ENCODE measurements at regions not wholly inside any gene's neighbourhood (a gene's known extent, or its start where the extent isn't known, plus 50 kb on each side); places are given as distances from the start of the nearest gene placed in this dataset.

DNA sequence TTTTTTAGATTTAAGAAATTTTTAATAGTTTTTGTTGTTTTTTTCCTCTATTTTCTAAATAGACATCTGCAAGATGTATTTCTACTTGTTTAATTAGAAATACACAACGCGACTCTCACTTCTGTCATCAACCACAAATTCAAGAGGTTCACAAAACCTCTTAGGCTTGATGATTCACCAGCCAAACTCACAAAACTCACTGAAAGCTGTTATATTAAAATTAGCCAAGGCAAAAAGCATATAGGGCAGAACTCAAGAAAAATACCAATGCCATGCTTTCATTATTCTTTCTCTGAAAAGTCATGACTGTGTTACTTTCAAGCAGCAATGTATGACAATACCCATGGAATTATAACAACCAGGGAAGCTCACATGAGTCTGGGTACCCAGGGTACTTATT lies 487.0 kb upstream of the RGS18 start:
- Mint-ChIP-seq H3K36me3 (ENCODE audit: insufficient read depth, unreplicated experiment) (no peaks in the 10 kb centered on the region), H3K27ac (ENCODE audit: unreplicated experiment) (no peak overlapping the region), H3K27me3 (ENCODE audit: unreplicated experiment) (no peaks in the 10 kb centered on the region), H3K4me3 (ENCODE audit: low read depth, unreplicated experiment) (no peak overlapping the region), H3K9me3 (ENCODE audit: low read depth, unreplicated experiment) (no peaks in the 10 kb centered on the region), H3K4me1 (ENCODE audit: low read depth, unreplicated experiment) (peaks cover 14% of the 10 kb centered on the region)
- CTCF ChIA-PET: no interaction called here
- intact Hi-C loops (cut with micrococcal nuclease; ENCODE audit: unreplicated experiment): no loop called here
- no TSS peak for BruUV-seq (replicated peaks)
- no peak for DNase-seq
- TF ChIP-seq, protein P1, sequence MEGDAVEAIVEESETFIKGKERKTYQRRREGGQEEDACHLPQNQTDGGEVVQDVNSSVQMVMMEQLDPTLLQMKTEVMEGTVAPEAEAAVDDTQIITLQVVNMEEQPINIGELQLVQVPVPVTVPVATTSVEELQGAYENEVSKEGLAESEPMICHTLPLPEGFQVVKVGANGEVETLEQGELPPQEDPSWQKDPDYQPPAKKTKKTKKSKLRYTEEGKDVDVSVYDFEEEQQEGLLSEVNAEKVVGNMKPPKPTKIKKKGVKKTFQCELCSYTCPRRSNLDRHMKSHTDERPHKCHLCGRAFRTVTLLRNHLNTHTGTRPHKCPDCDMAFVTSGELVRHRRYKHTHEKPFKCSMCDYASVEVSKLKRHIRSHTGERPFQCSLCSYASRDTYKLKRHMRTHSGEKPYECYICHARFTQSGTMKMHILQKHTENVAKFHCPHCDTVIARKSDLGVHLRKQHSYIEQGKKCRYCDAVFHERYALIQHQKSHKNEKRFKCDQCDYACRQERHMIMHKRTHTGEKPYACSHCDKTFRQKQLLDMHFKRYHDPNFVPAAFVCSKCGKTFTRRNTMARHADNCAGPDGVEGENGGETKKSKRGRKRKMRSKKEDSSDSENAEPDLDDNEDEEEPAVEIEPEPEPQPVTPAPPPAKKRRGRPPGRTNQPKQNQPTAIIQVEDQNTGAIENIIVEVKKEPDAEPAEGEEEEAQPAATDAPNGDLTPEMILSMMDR (IDR thresholded peaks at IDR 0.05; ENCODE audit: unreplicated experiment): no peak

DNA sequence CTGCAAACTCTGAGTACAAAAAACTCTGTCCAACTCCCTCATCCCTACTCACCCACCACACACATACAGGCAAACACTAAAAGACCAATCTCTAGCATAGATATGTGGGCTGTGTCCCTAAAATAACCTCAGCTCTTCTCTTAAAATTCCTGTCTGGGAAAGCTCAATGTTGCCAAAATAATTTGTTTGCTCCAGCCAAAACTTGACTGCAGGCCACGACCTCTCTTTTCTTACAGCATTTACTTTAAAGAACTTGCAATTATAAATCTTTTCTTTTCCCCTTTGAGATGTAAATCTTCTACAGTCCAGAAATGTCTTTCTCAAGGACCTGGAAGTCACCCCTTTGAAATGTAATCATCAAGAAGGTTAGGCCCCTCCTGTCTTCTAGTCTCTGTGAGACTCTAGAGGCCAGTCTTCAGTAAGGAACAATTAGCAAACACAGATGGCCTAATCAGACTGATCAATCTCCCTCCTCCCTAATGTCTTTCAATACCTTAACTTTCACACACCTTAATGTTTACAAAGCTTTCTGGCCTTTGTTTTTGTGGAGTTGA lies 483.6 kb upstream of the RGS18 start:
- no peak overlapping the region for H3K27ac Mint-ChIP-seq (ENCODE audit: unreplicated experiment)
- H3K27me3 Mint-ChIP-seq (ENCODE audit: unreplicated experiment): no peaks in the 10 kb centered on the region
- DNase-seq: no peak

DNA sequence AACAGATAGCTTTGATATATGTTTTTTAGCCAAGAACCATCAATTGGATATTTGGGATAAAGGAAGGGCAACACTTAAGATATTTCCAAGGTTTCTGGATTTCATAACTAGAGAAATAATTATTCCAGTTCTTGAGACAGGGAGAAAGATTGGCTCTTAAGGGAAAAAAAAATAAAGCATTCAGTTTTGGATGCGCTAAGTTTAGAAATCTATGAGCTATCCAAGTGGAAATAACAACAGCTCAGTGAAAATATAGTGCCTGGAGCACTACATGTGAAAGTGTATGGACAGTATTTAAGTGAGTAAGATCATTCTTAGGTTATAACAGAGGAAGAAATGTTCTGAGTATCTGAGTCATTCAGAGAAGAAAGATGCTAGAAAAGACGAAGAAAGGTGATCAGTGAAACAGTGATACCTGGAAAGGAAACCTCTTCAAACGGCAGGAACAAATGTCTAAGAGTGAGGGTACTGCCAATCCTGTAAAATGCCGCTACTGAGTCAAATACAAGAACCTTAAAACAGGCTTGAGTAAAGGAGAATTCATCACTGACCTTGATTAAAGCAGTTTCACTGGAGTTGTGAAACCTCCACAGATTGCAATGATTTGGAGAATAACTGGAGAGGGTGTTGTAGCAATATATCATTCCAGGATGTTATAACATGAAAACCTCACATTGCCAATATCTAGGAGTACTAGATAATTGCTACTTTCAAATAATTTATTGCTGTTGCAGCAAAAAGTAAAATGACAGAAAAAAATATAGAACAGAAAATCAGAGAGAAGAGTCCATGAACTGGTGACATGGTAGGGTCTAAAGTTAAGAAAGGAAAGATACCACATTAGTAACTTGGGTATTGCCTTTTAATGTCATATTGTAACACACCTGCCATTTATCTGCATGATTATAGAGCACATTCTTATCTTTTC lies 482.1 kb upstream of the RGS18 start:
- no peak overlapping the region for H3K4me3 Mint-ChIP-seq (ENCODE audit: low read depth, unreplicated experiment)
- H3K27me3 Mint-ChIP-seq (ENCODE audit: unreplicated experiment): no peaks in the 10 kb centered on the region
- BruUV-seq (replicated peaks): no TSS peak
- H3K27ac Mint-ChIP-seq (ENCODE audit: unreplicated experiment): no peak overlapping the region
- no peak for DNase-seq
- no peaks in the 10 kb centered on the region for H3K4me1 Mint-ChIP-seq (ENCODE audit: low read depth, unreplicated experiment)
- TF ChIP-seq, protein P1 (IDR thresholded peaks at IDR 0.05; ENCODE audit: unreplicated experiment): no peak
- intact Hi-C loops (cut with micrococcal nuclease; ENCODE audit: unreplicated experiment): no loop called here
- H3K36me3 Mint-ChIP-seq (ENCODE audit: insufficient read depth, unreplicated experiment): no peaks in the 10 kb centered on the region
- peaks cover 6% of the 10 kb centered on the region for H3K9me3 Mint-ChIP-seq (ENCODE audit: low read depth, unreplicated experiment)
- CTCF ChIA-PET: no interaction called here

More for the DNA sequence above, 483.6 kb upstream of the RGS18 start:
- H3K4me3 Mint-ChIP-seq (ENCODE audit: low read depth, unreplicated experiment): no peak overlapping the region
- BruUV-seq (replicated peaks): no TSS peak
- TF ChIP-seq, protein P1 (IDR thresholded peaks at IDR 0.05; ENCODE audit: unreplicated experiment): no peak
- H3K9me3 Mint-ChIP-seq (ENCODE audit: low read depth, unreplicated experiment): peaks cover 2% of the 10 kb centered on the region
- CTCF ChIA-PET: no interaction called here
- no peaks in the 10 kb centered on the region for H3K36me3 Mint-ChIP-seq (ENCODE audit: insufficient read depth, unreplicated experiment)
- H3K4me1 Mint-ChIP-seq (ENCODE audit: low read depth, unreplicated experiment): peaks cover 3% of the 10 kb centered on the region
- intact Hi-C loops (cut with micrococcal nuclease; ENCODE audit: unreplicated experiment): no loop called here

DNA sequence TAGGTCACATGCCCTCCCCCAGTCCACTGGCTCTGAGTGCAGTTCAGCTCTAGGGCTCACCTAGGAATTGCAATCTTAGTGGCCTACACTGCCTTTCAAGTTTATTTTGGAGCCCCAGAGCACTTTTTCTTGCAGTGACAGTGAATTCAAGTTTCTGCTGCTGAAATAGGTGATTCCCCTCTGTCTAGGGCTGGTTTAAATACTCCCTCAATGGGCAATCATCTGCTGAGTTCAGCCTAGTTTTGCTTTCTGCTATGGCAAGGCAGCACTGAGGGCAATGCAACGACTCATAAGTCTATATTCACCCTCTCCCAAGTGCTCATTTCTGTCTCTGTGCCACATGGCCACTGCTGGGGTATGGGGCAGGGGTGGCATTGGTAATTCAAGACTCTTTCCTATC lies 472.6 kb upstream of the RGS18 start:
- Mint-ChIP-seq H3K36me3 (ENCODE audit: insufficient read depth, unreplicated experiment) (no peaks in the 10 kb centered on the region), H3K4me1 (ENCODE audit: low read depth, unreplicated experiment) (no peaks in the 10 kb centered on the region), H3K27me3 (ENCODE audit: unreplicated experiment) (no peaks in the 10 kb centered on the region), H3K4me3 (ENCODE audit: low read depth, unreplicated experiment) (no peak overlapping the region), H3K9me3 (ENCODE audit: low read depth, unreplicated experiment) (peaks cover 2% of the 10 kb centered on the region), H3K27ac (ENCODE audit: unreplicated experiment) (no peak overlapping the region)
- CTCF ChIA-PET: no interaction called here
- TF ChIP-seq, protein P1 (IDR thresholded peaks at IDR 0.05; ENCODE audit: unreplicated experiment): no peak
- no TSS peak for BruUV-seq (replicated peaks)
- no peak for DNase-seq
- intact Hi-C loops (cut with micrococcal nuclease; ENCODE audit: unreplicated experiment): no loop called here

All from Calu3 (cell line).